ENCODE measurements at regions not wholly inside any gene's neighbourhood (a gene's known extent, or its start where the extent isn't known, plus 50 kb on each side); places are given as distances from the start of the nearest gene placed in this dataset.

GRCh38 chr10:105807935-105808587, 1167.0 kb downstream of the SORCS3 start:
- Histone ChIP-seq H3K27ac (ENCODE audit: low read depth, low read length) (no peak overlapping the region), H3K56ac (replicated peaks; ENCODE audit: insufficient read length, low read depth, low read length) (no peak overlapping the region), H3K36me3 (ENCODE audit: control insufficient read depth in 2 of 4, insufficient read depth in 4 of 4, low read length in 3 of 4) (no peaks in the 10 kb centered on the region), H2BK12ac (ENCODE audit: low read depth, low read length) (no peak overlapping the region), H3K9me3 (ENCODE audit: insufficient read depth in 2 of 2, low read depth in 1 of 2, low read length in 1 of 2) (no peaks in the 10 kb centered on the region), H4K91ac (replicated peaks; ENCODE audit: insufficient read length, low read length) (no peak overlapping the region), H3K18ac (ENCODE audit: extremely low read depth, low read length) (no peak overlapping the region), H2BK5ac (ENCODE audit: low read depth, low read length) (no peak overlapping the region), H3K14ac (ENCODE audit: insufficient read length) (no peak overlapping the region), H4K5ac (ENCODE audit: insufficient read length, low read depth, low read length) (no peak overlapping the region), H3K79me2 (ENCODE audit: control insufficient read depth in 1 of 2, insufficient read depth in 2 of 2, low read length in 2 of 2) (no peaks in the 10 kb centered on the region), H2AFZ (ENCODE audit: low read length) (no peak overlapping the region), H4K8ac (ENCODE audit: extremely low read depth, insufficient read depth, low read length) (no peak overlapping the region), H3K27me3 (replicated peaks in 1 of 4; ENCODE audit: control insufficient read depth in 3 of 4, extremely low read depth in 1 of 4, insufficient read depth in 3 of 4, low read length in 3 of 4) (no peaks in the 10 kb centered on the region), H3K23me2 (ENCODE audit: low read depth, low read length) (no peaks in the 10 kb centered on the region), H3K9ac (replicated peaks in 1 of 4; ENCODE audit: extremely low read depth in 1 of 4, low read depth in 3 of 4, low read length in 3 of 4) (no peak overlapping the region), H3K4ac (replicated peaks; ENCODE audit: insufficient read length, low read depth, low read length) (no peak overlapping the region), H2BK120ac (replicated peaks; ENCODE audit: low read depth, low read length) (no peak overlapping the region), H3K4me1 (replicated peaks in 1 of 4; ENCODE audit: control insufficient read depth in 3 of 4, insufficient read depth in 4 of 4, low read length in 3 of 4) (peaks cover 0 to 4% (median 0%) of the 10 kb centered on the region in 4 experiments; a peak in 1 of 7 replicates), H2AK5ac (ENCODE audit: low read depth, low read length) (no peak overlapping the region), H2BK20ac (ENCODE audit: low read length) (no peak overlapping the region), H4K20me1 (replicated peaks in 1 of 2; ENCODE audit: control insufficient read depth in 1 of 2, insufficient read depth in 2 of 2, low read length in 2 of 2) (no peaks in the 10 kb centered on the region), H3K4me3 (ENCODE audit: extremely low read depth in 1 of 4, insufficient read depth in 2 of 4, low read depth in 3 of 4, low read length in 4 of 4) (no peak overlapping the region), H2BK15ac (ENCODE audit: low read length) (no peak overlapping the region), H3K4me2 (ENCODE audit: insufficient read depth in 1 of 2, low read depth in 2 of 2, low read length in 2 of 2) (no peak overlapping the region), H3K23ac (ENCODE audit: insufficient read length) (no peak overlapping the region), H3K79me1 (ENCODE audit: low read depth, low read length) (no peaks in the 10 kb centered on the region)
- no peak for FAIRE-seq
- CTCF ChIA-PET (ENCODE audit: partially characterized antibody): interaction anchor here (0.9 to 1.8 kb wide), 2 partner anchors 19 to 382 kb away, joined by 3 to 4 read pairs; no protein-coding TSS in a partner anchor
- DNase-seq (ENCODE audit: low read depth in 1 of 2, low spot score in 2 of 2): no peak
- WGBS, 2 experiments (ENCODE audit: extremely low coverage in 1 of 2, insufficient coverage in 1 of 2, insufficient read length in 1 of 2, insufficient replicate concordance in 2 of 2, low coverage in 1 of 2, low lambda C conversion rate in 2 of 2, missing lambda C conversion rate in 1 of 2): 92% methylated on average over 8 of the region's 8 CpGs; no CpG with 5 or more reads in 1 of the 2 experiments
- POLR2A ChIA-PET (ENCODE audit: partially characterized antibody): no interaction called here
- TF ChIP-seq RNF2 (IDR thresholded peaks at IDR 0.05; ENCODE audit: borderline replicate concordance, low read depth, low read length, missing control alignments, poor library complexity, severe bottlenecking): no peak
- TF ChIP-seq, protein P1, sequence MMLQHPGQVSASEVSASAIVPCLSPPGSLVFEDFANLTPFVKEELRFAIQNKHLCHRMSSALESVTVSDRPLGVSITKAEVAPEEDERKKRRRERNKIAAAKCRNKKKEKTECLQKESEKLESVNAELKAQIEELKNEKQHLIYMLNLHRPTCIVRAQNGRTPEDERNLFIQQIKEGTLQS (IDR thresholded peaks at IDR 0.05; ENCODE audit: insufficient read depth, low read depth, low read length): no peak
- no peak for TF ChIP-seq GTF2F1 (IDR thresholded peaks at IDR 0.05; ENCODE audit: borderline replicate concordance, low read depth, low read length)
- no peak for TF ChIP-seq CEBPB (IDR thresholded peaks at IDR 0.05; ENCODE audit: low read depth, low read length)
- TF ChIP-seq MAFK (IDR thresholded peaks at IDR 0.05; ENCODE audit: low read depth, low read length): no peak
- no peak for TF ChIP-seq SRF (IDR thresholded peaks at IDR 0.05; ENCODE audit: low read depth, low read length)
- no peak for TF ChIP-seq TBP (IDR thresholded peaks at IDR 0.05; ENCODE audit: low read depth, low read length)
- TF ChIP-seq HDAC2 (IDR thresholded peaks at IDR 0.05; ENCODE audit: borderline replicate concordance in 1 of 2, low read depth in 2 of 2, low read length in 2 of 2): no peak
- TF ChIP-seq JUND (IDR thresholded peaks at IDR 0.05; ENCODE audit: low read length): no peak
- no peak for TF ChIP-seq SP2 (IDR thresholded peaks at IDR 0.05; ENCODE audit: low read length)
- TF ChIP-seq KDM5A (IDR thresholded peaks at IDR 0.05; ENCODE audit: low read length): no peak
- no peak for TF ChIP-seq CREB1 (IDR thresholded peaks at IDR 0.05)
- TF ChIP-seq PHF8 (conservative IDR thresholded peaks at IDR 0.05; ENCODE audit: low read depth, low read length): no peak
- TF ChIP-seq JUN (IDR thresholded peaks at IDR 0.05; ENCODE audit: low read depth, low read length): no peak
